ENCODE measurements at regions not wholly inside any gene's neighbourhood (a gene's known extent, or its start where the extent isn't known, plus 50 kb on each side); places are given as distances from the start of the nearest gene placed in this dataset.

GRCh38 chr5:57844410-57844809 lies 361.8 kb upstream of the ACTBL2 start:
- DNase-seq (ENCODE audit: low spot score), result no peak

- DNase-seq (ENCODE audit: low spot score), result no peak
Observed at GRCh38 chr5:57843059-57843367, 360.4 kb upstream of the ACTBL2 start.

GRCh38 chr5:57842364-57843058 lies 359.9 kb upstream of the ACTBL2 start:
- peak; percentile 47 for DNase-seq (ENCODE audit: low spot score)

GRCh38 chr5:57841676-57842363 lies 359.2 kb upstream of the ACTBL2 start:
- peak; percentile 88 for DNase-seq (ENCODE audit: low spot score)

- no peak for DNase-seq (ENCODE audit: low spot score)
Observed at GRCh38 chr5:57839437-57840079, 356.9 kb upstream of the ACTBL2 start.

GRCh38 chr5:57839025-57839424 lies 356.4 kb upstream of the ACTBL2 start:
- peak; percentile 39 for DNase-seq (ENCODE audit: low spot score)

- DNase-seq (ENCODE audit: low spot score), result no peak
Observed at GRCh38 chr5:57836921-57837320, 354.3 kb upstream of the ACTBL2 start.

GRCh38 chr5:57836331-57836730 lies 353.7 kb upstream of the ACTBL2 start:
- DNase-seq (ENCODE audit: low spot score), result no peak

- DNase-seq (ENCODE audit: low spot score), result no peak
Observed at GRCh38 chr5:57834829-57835608, 352.4 kb upstream of the ACTBL2 start.

- DNase-seq (ENCODE audit: low spot score), result no peak
Observed at GRCh38 chr5:57833489-57833888, 350.9 kb upstream of the ACTBL2 start.

GRCh38 chr5:57832875-57833274 lies 350.3 kb upstream of the ACTBL2 start:
- DNase-seq (ENCODE audit: low spot score), result no peak

GRCh38 chr5:57831932-57832331 lies 349.3 kb upstream of the ACTBL2 start:
- DNase-seq (ENCODE audit: low spot score), result no peak

- DNase-seq (ENCODE audit: low spot score), result no peak
Observed at GRCh38 chr5:57831090-57831489, 348.5 kb upstream of the ACTBL2 start.

GRCh38 chr5:57828221-57828620 lies 345.6 kb upstream of the ACTBL2 start:
- no peak for DNase-seq (ENCODE audit: low spot score)

- DNase-seq (ENCODE audit: low spot score), result peak; percentile 44
Observed at GRCh38 chr5:57825031-57825686, 342.5 kb upstream of the ACTBL2 start.

- DNase-seq (ENCODE audit: low spot score), result no peak
Observed at GRCh38 chr5:57824623-57825022, 342.0 kb upstream of the ACTBL2 start.

- peak; percentile 88 for DNase-seq (ENCODE audit: low spot score)
Observed at GRCh38 chr5:57824047-57824446, 341.4 kb upstream of the ACTBL2 start.

- no peak for DNase-seq (ENCODE audit: low spot score)
Observed at GRCh38 chr5:57822651-57823050, 340.0 kb upstream of the ACTBL2 start.

- DNase-seq (ENCODE audit: low spot score), result no peak
Observed at GRCh38 chr5:57818397-57818796, 335.8 kb upstream of the ACTBL2 start.

GRCh38 chr5:57817924-57818323 lies 335.3 kb upstream of the ACTBL2 start:
- no peak for DNase-seq (ENCODE audit: low spot score)

- peak; percentile 53 for DNase-seq (ENCODE audit: low spot score)
Observed at GRCh38 chr5:57817001-57817453, 334.4 kb upstream of the ACTBL2 start.

GRCh38 chr5:57816108-57816507 lies 333.5 kb upstream of the ACTBL2 start:
- peak; percentile 15 for DNase-seq (ENCODE audit: low spot score)

Measured in HT-29 (cell line).